PC-3 (cell line): ENCODE measurements at regions not wholly inside any gene's neighbourhood (a gene's known extent, or its start where the extent isn't known, plus 50 kb on each side); places are given as distances from the start of the nearest gene placed in this dataset.
"Not testable (repeated sequence)": the region's sequence is repeated elsewhere in the genome, so short reads cannot be mapped to it uniquely, and the experiment has no call there.

Experiments
- ATAC-seq: fragments of 200-7000 bp; cut with Tn5 transposase; 2 replicates; pipeline ENCODE4 v1.9.1; 2020; ENCODE audit warnings: mild to moderate bottlenecking, moderate library complexity
- BruUV-seq: library from RNA; stranded (reverse); fragments of 400-500 nt; replicated peaks from 2 replicates; lab custom pipeline; 2021; lab: Mats Ljungman, UMichigan
- CTCF ChIA-PET: fragments of 300-600 bp; sonication (Branson Sonifier 250); formaldehyde crosslinking; loops from one replicate; lab custom pipeline; 2022; ENCODE audit warnings: antibody characterized with exemption; lab: Charles Lee
- POLR2A ChIA-PET: fragments of 300-600 bp; sonication (Branson Sonifier 250); formaldehyde crosslinking; loops from one replicate; lab custom pipeline; 2022; ENCODE audit warnings: antibody characterized with exemption; ENCODE audit not compliant: unreplicated experiment; lab: Charles Lee
- DNase-seq: peaks from one replicate; pipeline ENCODE4 v3.0.0-alpha.2; 2015
- H2AFZ ChIP-seq: fragments of 300-600 bp; sonication (generic); 2 replicates; pipeline ENCODE4 v1.6.0; 2016; ENCODE audit warnings: antibody characterized with exemption, low read length
- H3F3A ChIP-seq: fragments of 300-600 bp; sonication (generic); one replicate; pipeline ENCODE4 v1.6.0; 2017; ENCODE audit warnings: antibody characterized with exemption, low read length, control low read depth, mild to moderate bottlenecking; ENCODE audit not compliant: unreplicated experiment
- H3K27ac ChIP-seq: fragments of 300-600 bp; sonication (generic); 2 replicates; pipeline ENCODE4 v1.5.1; 2016; ENCODE audit warnings: mild to moderate bottlenecking, low read length
- H3K27me3 ChIP-seq: fragments of 300-600 bp; sonication (generic); 2 replicates; pipeline ENCODE4 v1.6.1; 2016; ENCODE audit warnings: low read length, mixed read lengths
- H3K36me3 ChIP-seq: fragments of 300-600 bp; sonication (generic); 2 replicates; pipeline ENCODE4 v1.6.1; 2016; ENCODE audit warnings: low read depth, mixed run types, low read length, mixed read lengths
- H3K4me1 ChIP-seq: fragments of 300-600 bp; sonication (generic); 2 replicates; pipeline ENCODE4 v1.5.1; 2016; ENCODE audit warnings: low read length; ENCODE audit not compliant: insufficient read depth
- H3K4me2 ChIP-seq: fragments of 300-600 bp; sonication (generic); 2 replicates; pipeline ENCODE4 v1.6.0; 2016; ENCODE audit warnings: low read length
- H3K4me3 ChIP-seq: fragments of 300-600 bp; sonication (generic); 2 replicates; pipeline ENCODE4 v1.5.1; 2016; ENCODE audit warnings: mild to moderate bottlenecking, low read length, mixed read lengths
- H3K79me2 ChIP-seq: fragments of 300-600 bp; sonication (generic); 2 replicates; pipeline ENCODE4 v1.6.1; 2017; ENCODE audit warnings: low read length, mixed read lengths
- H3K9ac ChIP-seq: fragments of 300-600 bp; sonication (generic); 2 replicates; pipeline ENCODE4 v1.6.0; 2016; ENCODE audit warnings: mild to moderate bottlenecking, low read length
- H3K9me2 ChIP-seq: fragments of 300-600 bp; sonication (generic); replicated peaks from 2 replicates; pipeline ENCODE4 v1.6.1; 2016; ENCODE audit warnings: mixed run types, low read length, mixed read lengths
- H3K9me3 ChIP-seq: fragments of 300-600 bp; sonication (generic); 2 replicates; pipeline ENCODE4 v1.6.1; 2016; ENCODE audit warnings: low read length, mixed read lengths
- H4K20me1 ChIP-seq: fragments of 300-600 bp; sonication (generic); 2 replicates; pipeline ENCODE4 v1.6.1; 2016; ENCODE audit warnings: low read length, mixed read lengths
- EZH2 ChIP-seq: fragments of 300-600 bp; sonication (generic); IDR thresholded peaks from one replicate; pipeline ENCODE4 v1.6.1; 2017; ENCODE audit warnings: antibody characterized with exemption, mild to moderate bottlenecking, low read length; ENCODE audit not compliant: unreplicated experiment
- EZH2phosphoT487 ChIP-seq: fragments of 300-600 bp; sonication (generic); IDR thresholded peaks from 2 replicates; pipeline ENCODE4 v1.6.1; 2018; ENCODE audit warnings: mild to moderate bottlenecking, antibody characterized with exemption, low read length, borderline replicate concordance
- intact Hi-C: fragments of 100-400 bp; cut with micrococcal nuclease; formaldehyde crosslinking; loops from 2 replicates; pipeline ENCODE4 v1.9.0; 2023
- TF ChIP-seq, protein P1 (sequence below): fragments of 300-600 bp; sonication (generic); conservative IDR thresholded peaks from 2 replicates; pipeline ENCODE4 v1.5.1; 2017; ENCODE audit warnings: antibody characterized with exemption, low read depth, mild to moderate bottlenecking, low read length

DNA sequence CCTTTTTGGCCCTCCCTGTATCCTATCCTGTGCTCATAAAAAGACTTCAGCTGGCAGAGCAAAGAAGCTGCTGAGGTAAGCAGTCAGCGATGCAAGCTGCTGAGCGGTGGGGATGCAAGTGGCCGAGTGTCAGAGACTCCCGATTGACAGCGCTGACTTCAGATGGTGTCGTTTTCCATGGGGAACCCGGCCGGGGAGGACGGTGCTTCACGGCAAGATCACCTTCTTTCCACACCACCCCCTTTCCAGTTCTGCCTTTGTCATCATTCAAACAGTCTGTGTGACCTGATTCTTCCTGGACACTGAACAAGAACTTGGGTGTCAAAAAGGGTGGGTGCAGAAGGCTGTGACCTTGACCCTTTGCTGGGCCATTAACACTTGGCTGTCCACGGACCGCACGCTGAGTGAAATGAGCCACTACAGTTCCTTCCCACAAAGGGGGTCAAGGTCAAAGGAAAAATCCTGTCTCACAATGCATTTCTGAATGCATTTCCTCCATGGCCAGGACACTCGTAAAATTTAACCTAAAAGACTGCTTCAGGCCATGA lies 52.9 kb upstream of the UNC93A start:
- ChIA-PET POLR2A (no interaction called here), CTCF (no interaction called here)
- Histone ChIP-seq H3K27ac (no peak overlapping the region), H3K4me2 (no peak overlapping the region), H3K27me3 (peaks cover 16% of the 10 kb centered on the region), H3K4me3 (no peak overlapping the region), H3K9me3 (no peaks in the 10 kb centered on the region), H3F3A (no peaks in the 10 kb centered on the region), H4K20me1 (no peaks in the 10 kb centered on the region), H3K36me3 (no peaks in the 10 kb centered on the region), H3K9ac (no peak overlapping the region), H3K4me1 (no peaks in the 10 kb centered on the region), H2AFZ (no peak overlapping the region), H3K79me2 (no peaks in the 10 kb centered on the region), H3K9me2 (no peaks in the 10 kb centered on the region)
- ATAC-seq (no peak), DNase-seq (no peak)
- TF ChIP-seq, protein P1, sequence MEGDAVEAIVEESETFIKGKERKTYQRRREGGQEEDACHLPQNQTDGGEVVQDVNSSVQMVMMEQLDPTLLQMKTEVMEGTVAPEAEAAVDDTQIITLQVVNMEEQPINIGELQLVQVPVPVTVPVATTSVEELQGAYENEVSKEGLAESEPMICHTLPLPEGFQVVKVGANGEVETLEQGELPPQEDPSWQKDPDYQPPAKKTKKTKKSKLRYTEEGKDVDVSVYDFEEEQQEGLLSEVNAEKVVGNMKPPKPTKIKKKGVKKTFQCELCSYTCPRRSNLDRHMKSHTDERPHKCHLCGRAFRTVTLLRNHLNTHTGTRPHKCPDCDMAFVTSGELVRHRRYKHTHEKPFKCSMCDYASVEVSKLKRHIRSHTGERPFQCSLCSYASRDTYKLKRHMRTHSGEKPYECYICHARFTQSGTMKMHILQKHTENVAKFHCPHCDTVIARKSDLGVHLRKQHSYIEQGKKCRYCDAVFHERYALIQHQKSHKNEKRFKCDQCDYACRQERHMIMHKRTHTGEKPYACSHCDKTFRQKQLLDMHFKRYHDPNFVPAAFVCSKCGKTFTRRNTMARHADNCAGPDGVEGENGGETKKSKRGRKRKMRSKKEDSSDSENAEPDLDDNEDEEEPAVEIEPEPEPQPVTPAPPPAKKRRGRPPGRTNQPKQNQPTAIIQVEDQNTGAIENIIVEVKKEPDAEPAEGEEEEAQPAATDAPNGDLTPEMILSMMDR: no peak
- TF ChIP-seq EZH2phosphoT487 (no peak), EZH2 (no peak)
- no TSS peak for BruUV-seq
- intact Hi-C loops: no loop called here

DNA sequence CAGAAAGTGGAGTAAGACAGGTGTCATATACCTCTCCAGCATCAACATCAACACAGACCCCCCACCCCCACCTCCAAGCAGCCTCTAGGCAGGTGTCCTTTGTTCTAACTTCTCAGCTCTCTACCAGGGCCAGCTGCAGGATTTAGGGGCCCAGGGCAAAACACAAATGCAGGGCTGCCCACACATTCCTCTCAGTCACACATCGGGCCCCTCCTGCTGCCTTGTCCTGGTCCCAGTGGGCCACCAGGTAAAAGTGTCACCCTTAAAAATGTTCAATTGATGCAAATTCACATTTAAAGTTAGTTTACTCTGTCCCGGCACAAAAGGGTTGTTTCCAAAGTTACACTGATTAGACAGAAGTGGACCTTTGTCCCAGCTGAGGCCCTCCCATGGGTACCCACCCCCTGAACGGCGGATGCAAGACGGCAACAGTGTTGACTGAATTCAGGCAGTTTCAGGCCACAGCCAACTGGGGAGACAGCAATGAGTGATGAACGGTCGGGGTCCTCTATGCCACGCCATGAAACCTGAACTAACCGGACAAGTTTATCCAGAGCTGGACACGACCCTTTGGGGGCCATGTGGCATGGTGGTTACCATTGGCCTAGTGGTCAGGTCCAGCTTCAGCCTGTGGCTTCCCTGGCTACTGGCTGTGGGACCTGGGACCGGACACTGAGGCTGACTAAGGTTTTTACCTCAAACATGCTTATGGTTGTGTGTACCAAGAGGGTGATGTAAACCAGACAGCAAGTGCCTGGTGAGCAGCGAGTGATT lies 52.2 kb upstream of the UNC93A start:
- Histone ChIP-seq H2AFZ (no peak overlapping the region), H3K9me3 (no peaks in the 10 kb centered on the region), H3K36me3 (no peaks in the 10 kb centered on the region), H3K4me3 (no peak overlapping the region), H3K4me1 (no peaks in the 10 kb centered on the region), H3K27ac (no peak overlapping the region), H3F3A (no peaks in the 10 kb centered on the region), H4K20me1 (no peaks in the 10 kb centered on the region), H3K4me2 (no peak overlapping the region), H3K79me2 (no peaks in the 10 kb centered on the region), H3K9ac (no peak overlapping the region), H3K9me2 (no peaks in the 10 kb centered on the region), H3K27me3 (peaks cover 10% of the 10 kb centered on the region)
- ChIA-PET POLR2A (no interaction called here), CTCF (no interaction called here)
- intact Hi-C loops: no loop called here
- ATAC-seq (no peak), DNase-seq (no peak)
- BruUV-seq: no TSS peak
- no peak for TF ChIP-seq EZH2
- TF ChIP-seq, protein P1: no peak
- no peak for TF ChIP-seq EZH2phosphoT487

DNA sequence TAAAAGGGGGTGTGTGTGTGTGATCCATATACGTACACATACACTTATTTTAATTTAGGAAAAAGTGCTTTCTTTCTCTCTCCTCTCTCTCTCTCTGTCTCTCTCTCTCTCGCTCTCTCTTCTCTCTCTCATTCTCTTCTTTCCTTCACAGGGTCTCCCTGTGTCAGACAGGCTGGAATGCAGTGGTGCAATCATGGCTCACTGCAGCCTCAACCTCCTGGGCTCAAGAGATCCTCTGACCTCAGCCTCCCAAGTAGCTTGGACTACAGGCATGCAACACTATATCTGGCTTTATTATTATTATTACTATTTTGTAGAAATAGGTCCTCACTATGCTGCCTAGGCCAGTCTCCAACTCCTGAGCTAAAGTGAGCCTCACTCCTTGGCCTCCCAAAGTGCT lies 51.6 kb upstream of the UNC93A start:
- H3K9me3 ChIP-seq, ATAC-seq, H2AFZ ChIP-seq, CTCF ChIA-PET, H3K9ac ChIP-seq, H3K36me3 ChIP-seq, H3K79me2 ChIP-seq, H3K4me1 ChIP-seq, POLR2A ChIA-PET, H3K27ac ChIP-seq, H3F3A ChIP-seq, H3K4me3 ChIP-seq, DNase-seq, BruUV-seq, intact Hi-C loops, H3K9me2 ChIP-seq, H4K20me1 ChIP-seq, H3K4me2 ChIP-seq: not testable (repeated sequence)
- H3K27me3 ChIP-seq: peaks cover 14% of the 10 kb centered on the region
